Fibroblast of mammary gland (primary cell): ENCODE measurements at regions not wholly inside any gene's neighbourhood (a gene's known extent, or its start where the extent isn't known, plus 50 kb on each side); places are given as distances from the start of the nearest gene placed in this dataset.

Experiments used
- DNase-seq: peaks from one replicate; pipeline ENCODE4 v3.0.0-alpha.2; 2010; ENCODE audit warnings: low read depth
- H3K4me3 ChIP-seq: 2 replicates; pipeline ENCODE4 v1.5.1; 2011; ENCODE audit warnings: low read depth, mild to moderate bottlenecking, low read length, moderate library complexity; ENCODE audit not compliant: control insufficient read depth
- CTCF ChIP-seq: conservative IDR thresholded peaks from 2 replicates; pipeline ENCODE4 v1.5.1; 2011; ENCODE audit warnings: low read depth, low read length, inconsistent platforms; ENCODE audit not compliant: control insufficient read depth, insufficient read depth

- TF ChIP-seq CTCF, result no peak
- DNase-seq, result no peak
- no peak overlapping the region for H3K4me3 ChIP-seq
These were observed 644.9 kb upstream of the NCAM2 start for GRCh38 chr21:20353351-20353750.

GRCh38 chr21:20373031-20373430, 625.2 kb upstream of the NCAM2 start:
- TF ChIP-seq CTCF, result no peak
- DNase-seq, result no peak
- no peak overlapping the region for H3K4me3 ChIP-seq

GRCh38 chr21:20377250-20377649, 621.0 kb upstream of the NCAM2 start:
- no peak for DNase-seq
- TF ChIP-seq CTCF, result no peak
- H3K4me3 ChIP-seq, result no peak overlapping the region

- H3K4me3 ChIP-seq, result no peak overlapping the region
- DNase-seq, result no peak
- no peak for TF ChIP-seq CTCF
These were observed 609.8 kb upstream of the NCAM2 start for GRCh38 chr21:20388400-20388799.

GRCh38 chr21:20396798-20397197, 601.4 kb upstream of the NCAM2 start:
- TF ChIP-seq CTCF, result no peak
- no peak overlapping the region for H3K4me3 ChIP-seq

GRCh38 chr21:20404915-20405314, 593.3 kb upstream of the NCAM2 start:
- no peak for DNase-seq
- H3K4me3 ChIP-seq, result no peak overlapping the region
- no peak for TF ChIP-seq CTCF

More at GRCh38 chr21:20396798-20397197, 601.4 kb upstream of the NCAM2 start:
- DNase-seq, result no peak

- DNase-seq, result no peak
- no peak overlapping the region for H3K4me3 ChIP-seq
- no peak for TF ChIP-seq CTCF
These were observed 579.9 kb upstream of the NCAM2 start for GRCh38 chr21:20418353-20418752.
